GM19372 (cell line): ENCODE measurements at regions not wholly inside any gene's neighbourhood (a gene's known extent, or its start where the extent isn't known, plus 50 kb on each side); places are given as distances from the start of the nearest gene placed in this dataset.

Source experiments
- ATAC-seq: cut with Tn5 transposase; IDR thresholded peaks from one replicate; pipeline ENCODE4 v1.9.1; 2021; ENCODE audit warnings: mild to moderate bottlenecking, low read depth, moderate library complexity; ENCODE audit not compliant: unreplicated experiment

DNA sequence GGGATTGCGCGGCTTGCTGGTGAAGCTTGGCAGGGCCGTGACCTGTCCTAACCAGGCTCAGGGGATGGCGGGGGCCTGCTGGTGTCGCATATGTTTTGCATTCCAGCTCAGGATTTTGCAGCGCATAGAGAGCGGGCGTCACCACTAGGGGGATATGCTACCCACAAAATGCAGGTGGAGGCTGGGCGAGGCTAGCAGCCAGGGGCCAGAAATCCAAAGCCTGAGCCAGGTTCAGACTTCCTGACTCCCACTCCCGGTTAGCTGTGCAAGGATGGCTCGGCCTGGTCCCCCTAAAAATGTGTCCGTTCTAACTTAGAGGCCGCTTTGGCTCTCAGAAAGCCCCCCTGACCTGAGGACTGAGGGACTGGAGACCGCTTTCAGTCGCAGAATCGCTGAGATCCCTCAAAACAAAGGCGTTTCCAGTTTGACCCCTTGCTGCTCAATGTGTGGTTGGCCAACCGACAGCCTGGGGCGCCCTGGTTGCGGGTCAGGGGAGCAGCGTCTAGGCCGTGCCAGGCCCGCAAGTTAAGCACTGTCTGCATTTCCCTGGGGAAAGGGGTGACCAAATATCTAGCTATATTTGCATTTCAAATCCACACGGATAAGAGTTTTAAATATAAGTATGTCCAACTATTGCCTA lies 361.1 kb upstream of the AMELY start:
- no peak for ATAC-seq

DNA sequence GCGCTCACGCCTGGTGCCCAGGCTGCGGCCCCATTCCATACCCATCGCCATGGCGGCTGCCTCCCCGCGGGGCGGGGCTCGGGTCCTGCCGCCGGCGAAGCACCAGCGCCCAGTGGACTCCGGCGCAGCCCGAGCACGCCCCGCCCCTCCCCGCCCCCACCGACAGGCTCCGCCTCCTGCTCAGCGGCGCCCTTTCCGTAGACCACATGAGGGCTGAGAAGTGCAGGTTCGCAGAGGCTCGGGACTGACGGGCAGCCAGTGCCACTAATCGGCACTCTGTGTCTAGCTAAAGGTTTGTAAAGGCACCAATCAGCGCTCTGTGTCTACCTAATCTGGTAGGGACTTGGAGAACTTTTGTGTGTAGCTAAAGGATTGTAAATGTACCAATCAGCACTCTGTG lies 352.2 kb upstream of the AMELY start:
- no peak for ATAC-seq

DNA sequence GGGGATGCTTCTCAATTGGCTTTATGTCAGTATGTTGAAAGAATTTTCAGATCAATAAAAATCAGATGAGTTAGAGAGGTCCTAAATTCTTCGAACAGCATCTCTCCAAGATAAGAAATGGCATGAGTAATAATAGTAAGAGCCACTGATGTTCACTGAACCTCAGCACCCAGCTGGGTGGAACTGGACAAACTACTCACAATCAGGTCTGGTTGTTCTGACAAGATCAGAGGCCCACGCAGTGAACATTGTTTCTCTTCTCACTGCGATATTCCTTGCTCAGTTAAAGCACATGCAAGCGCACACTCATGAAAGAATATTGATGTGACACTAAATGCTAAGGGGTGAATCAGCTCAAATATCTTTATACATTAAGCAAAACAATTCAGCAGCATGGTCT lies 351.0 kb upstream of the AMELY start:
- ATAC-seq = no peak

DNA sequence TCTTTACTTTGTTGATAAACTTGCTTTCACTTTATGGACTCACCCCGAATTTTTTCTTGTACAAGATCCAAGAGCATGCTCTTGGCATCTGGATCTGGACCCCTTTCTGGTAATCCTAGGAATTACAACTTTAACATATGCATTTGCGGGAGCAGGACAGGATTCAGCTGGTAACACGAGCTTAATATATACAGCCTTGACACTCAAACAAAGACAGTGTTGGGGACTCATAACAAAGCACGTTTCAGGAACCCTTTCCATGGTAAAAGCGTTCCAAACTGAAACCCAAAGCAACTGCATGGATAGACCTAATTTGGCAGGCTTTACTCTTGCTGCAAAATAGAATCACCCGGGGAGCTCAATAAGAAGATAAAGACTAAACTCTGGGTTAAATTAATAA lies 349.7 kb upstream of the AMELY start:
- no peak for ATAC-seq

DNA sequence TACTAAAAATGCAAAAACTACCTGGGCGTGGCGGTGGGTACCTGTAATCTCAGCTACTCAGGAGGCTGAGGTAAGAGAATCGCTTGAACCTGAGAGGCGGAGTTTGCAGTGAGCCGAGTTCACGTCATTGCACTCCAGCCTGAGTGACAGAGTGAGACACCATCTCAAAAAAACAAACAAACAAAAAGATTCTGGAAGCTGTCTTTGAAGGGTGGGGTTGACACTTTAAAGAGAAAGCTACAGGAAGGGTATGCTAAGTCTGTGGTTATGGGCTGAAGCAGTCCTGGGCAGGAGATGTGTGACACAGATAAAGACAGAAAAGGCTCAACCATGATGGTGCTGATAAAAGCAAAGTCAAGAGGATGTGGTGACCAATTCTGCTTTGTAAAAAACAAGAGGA lies 328.5 kb upstream of the AMELY start:
- no peak for ATAC-seq

DNA sequence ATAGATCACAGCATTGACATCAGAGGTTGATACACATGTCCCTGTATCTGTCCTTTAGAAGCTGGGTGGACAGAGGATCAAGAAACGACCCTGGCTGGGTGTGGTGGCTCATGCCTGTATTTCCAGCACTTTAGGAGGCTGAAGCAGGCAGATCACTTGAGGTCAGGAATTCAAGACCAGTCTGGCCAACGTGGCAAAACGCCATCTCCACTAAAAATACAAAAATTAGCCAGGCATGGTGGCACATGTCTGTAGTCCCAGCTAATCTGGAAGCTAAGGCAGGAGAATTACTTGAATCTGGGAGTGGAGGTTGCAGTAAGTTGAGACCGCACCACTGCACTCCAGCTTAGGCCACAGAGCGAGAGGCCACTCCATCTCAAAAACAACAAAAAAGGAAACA lies 300.4 kb upstream of the AMELY start:
- ATAC-seq = no peak

DNA sequence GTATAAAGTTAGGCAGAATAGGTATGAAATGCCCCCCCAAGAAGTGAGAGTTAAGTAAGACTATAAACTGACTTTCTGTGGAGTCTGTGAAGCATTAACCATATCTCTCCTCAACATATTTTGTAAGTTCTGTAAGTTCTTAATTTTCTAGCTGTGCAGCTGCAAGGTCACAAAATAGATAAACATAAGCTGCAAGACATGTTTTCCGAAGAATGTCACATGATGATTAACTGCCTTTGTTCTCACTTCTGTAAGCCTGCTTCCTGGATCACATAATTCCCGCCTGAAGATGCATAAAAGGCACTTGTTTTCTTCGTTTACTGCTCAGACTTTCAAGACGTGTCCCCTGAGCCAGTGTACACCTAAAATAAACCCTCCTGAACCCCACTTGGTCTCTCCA lies 292.9 kb upstream of the AMELY start:
- ATAC-seq = no peak

DNA sequence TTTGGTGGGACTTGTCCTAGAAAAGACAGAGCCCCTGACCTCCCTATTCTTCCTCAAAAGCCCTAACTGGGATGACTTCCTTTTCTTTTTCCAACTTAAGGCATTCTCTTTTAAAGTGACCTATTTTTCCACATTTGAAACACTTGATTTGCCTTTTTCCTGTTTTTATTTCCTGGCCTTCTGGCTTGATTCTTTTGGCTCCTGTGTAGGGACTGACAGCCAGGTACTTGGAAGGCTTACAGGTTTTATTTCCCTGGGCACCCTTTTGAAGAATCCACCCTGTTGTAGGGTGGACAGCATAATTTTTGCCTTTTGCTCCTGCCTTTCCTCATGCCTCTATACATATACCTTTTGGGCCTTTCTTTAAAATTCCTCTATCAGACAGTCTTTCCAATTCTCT lies 271.0 kb upstream of the AMELY start:
- no peak for ATAC-seq

DNA sequence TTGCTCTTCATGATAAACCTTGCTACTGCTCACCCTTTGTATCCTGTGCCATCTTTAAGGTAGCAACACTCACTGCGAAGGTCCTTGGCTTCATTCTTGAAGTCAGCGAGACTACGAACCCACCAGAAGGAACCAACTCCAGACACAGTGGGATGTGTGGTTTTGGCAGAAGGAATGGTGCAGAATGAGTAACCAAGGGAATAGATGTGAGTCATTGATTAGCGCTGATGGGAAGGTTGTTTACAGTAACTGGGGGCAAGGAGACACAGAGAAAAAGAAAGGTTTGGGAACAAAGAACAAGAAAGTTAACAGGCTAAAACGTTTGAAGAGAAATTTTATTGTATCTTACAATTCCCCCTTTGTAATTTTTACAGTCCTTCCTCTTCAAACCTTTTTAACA lies 266.1 kb upstream of the AMELY start:
- ATAC-seq = no peak

DNA sequence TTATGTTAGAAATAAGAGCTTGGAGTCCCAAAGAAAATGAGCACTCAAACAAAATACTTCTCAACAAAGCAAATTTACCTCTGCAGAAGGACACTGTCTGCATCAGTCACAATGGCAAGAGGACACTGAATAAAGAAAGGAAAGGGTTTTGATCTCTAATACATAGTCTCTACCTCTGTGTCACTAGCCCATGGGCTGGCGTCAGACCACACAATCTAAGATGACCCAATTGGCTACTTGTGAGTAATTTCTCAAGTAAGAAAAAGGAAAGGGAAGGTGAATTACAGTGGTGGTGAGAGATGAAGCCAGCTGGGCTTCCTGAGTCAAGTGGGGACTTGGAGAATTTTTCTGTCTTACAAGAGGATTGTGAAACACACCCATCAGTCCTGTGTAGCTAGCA lies 257.9 kb upstream of the AMELY start:
- ATAC-seq = no peak

DNA sequence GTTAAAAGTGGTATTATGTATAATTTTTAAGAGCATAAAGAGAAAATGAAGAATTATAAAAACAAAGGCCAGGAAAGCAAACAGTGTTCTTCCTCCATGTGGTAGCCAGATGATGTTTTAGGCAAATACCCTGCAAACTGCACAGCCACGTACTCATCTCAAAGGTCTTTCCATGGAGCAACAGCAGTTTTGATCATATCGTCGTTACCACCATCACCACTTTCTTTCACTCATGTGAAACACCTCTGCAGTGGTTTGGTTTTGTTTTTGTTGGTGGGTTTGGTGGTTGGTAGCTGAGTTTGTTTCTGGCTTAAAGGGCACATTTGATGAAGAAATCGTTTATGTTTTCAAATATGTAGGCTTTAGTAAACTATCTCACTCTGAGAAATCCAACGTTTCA lies 229.9 kb upstream of the AMELY start:
- ATAC-seq = no peak
